CD4-positive, alpha-beta T cell treated with Interleukin-12 subunit alpha and Interleukin-12 subunit beta, for 1 hour (primary cell): ENCODE measurements at regions not wholly inside any gene's neighbourhood (a gene's known extent, or its start where the extent isn't known, plus 50 kb on each side); places are given as distances from the start of the nearest gene placed in this dataset.

Source experiments
- DNase-seq: peaks from one replicate; pipeline ENCODE4 v3.0.0-alpha.2; 2020

DNA sequence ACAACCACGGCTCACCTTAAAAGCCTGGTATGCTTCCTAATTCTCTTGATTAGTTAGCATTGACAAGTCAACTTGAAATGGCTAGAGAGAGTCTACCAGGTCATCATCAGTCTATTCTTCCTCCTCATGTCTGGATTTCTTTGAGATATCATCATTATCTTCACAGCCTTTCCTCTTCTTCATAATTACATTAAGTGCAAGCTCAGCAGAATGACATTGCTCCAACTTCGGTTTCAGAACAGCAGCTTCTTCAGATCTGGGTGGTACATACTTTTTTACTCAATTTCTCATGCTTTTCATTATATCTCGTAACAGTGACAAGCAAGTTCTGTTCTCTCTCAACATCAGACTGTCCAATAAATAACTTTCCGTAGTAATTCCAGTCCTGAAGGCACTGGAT is 337.5 kb upstream of the TENM3 start:
- DNase-seq = no peak

DNA sequence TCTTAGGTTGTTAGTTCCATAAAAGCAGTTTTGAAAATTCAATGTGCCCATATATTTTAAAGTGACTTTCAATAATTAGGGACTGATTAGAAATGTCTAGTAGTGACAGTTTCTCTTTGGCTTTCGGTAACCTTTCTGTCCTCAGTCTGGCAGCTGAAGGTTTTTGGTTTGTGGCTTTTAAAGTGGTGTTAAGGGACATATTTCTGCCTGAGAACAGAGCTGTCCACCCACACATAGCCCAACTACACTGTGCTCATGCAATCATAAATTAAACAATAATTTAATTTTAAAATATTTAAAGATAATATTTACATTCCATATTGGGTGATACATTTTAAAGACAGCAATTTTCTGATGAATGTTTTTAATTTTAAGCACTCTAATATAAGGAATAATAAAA is 335.0 kb upstream of the TENM3 start:
- no peak for DNase-seq

DNA sequence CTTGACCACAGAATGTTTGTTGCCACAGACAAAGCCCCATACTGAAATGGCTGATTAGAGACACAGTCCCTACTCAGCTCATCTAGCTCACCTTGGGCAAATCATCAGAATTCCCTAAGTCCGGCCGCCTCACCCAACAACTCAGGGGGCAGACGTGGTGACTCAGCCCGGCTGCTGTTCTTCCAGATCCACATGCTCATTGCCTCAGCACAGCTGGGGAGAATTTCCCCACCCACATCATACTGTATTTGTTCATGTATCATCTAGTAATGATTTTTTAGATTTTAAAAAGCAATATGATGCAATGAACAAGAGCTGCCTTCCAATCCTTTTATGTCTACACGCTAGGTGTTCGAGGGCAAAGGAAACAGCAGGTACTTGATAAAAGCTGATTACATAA is 333.8 kb upstream of the TENM3 start:
- DNase-seq = no peak

- DNase-seq = no peak
These were observed 331.8 kb upstream of the TENM3 start for GRCh38 chr4:181911420-181911819.

DNA sequence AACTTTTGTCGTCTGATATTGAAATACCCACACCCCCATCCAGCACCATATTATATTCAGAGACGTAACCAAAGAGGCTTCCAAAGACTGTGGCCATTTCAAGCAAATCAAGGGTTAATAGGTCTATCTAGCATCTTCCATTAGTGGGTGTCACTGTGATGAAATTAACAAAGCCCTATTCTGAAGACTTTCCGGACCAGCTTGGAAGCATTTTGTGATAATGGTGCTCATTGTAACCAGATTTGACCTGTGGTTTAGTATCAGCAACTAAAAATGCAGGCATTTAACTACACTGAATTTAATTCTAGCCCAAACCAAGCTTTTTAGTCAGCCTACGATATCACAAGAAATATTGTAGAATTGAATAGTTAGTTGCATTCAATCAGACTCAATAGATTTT is 309.7 kb upstream of the TENM3 start:
- no peak for DNase-seq

DNA sequence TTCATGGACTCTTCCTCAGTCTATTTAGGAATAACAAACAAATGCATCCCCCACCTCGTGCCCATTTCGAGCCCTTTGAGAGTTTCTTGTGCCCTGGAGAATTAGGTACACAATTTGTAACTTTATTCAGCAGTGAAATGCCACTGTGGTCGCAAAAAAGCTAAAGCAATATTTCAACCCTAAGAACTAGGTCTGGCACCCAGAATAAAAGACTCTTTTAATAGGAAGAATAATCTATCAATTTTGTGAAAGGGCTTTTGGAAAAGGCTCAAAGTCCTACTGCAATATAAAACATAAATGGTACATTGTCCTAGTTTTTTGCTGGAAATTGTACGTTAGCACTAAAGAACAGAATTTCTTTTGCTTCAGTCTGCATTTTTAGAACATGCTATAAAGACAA is 304.6 kb upstream of the TENM3 start:
- DNase-seq = no peak

GRCh38 chr4:181939199-181939945 is 303.8 kb upstream of the TENM3 start:
- no peak for DNase-seq

- no peak for DNase-seq
These were observed 298.7 kb upstream of the TENM3 start for GRCh38 chr4:181944527-181944926.

DNA sequence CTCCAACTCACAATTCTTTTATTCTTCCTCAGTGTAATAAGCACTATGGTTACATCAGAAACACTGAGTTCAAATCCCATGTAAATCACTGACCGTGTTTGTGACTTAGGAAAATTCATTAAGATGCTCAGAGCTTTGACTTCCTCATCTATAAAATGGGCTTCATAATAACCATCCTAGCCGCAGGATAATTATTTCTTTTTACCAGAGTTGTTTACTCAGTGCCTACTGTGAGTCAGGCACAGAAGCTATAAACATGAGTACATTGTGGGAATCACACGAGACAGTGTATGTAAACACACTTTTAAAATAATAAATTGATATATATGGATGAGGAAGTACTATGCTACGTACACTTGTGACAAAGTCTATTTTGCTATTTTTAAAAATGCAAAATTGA is 296.3 kb upstream of the TENM3 start:
- no peak for DNase-seq

- DNase-seq = no peak
These were observed 294.3 kb upstream of the TENM3 start for GRCh38 chr4:181948839-181949382.

DNA sequence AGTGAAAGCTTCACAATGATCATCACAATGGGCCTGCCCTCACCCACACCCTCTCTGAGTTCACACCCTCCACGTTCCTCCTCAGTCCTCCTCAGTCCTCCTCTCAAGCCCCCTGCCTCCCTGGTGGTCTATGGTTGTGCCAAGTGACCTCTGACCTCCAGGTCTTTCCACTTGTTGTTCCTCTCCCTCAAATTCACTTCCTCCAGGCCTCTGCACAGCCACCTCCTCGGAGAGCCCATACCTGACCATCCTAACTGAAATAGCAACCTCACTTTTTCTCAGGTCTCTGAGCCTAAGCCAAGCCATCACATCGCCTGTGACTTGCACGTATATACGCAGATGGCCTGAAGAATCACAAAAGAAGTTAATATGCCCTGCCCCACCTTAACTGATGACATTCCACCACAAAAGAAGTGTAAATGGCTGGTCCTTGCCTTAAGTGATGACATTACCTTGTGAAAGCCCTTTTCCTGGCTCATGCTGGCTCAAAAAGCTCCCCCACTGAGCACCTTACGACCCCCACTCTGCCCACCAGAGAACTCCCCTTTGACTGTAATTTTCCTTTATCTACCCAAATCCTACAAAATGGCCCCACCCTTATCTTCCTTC is 293.4 kb upstream of the TENM3 start:
- no peak for DNase-seq

GRCh38 chr4:181950372-181951127 is 292.7 kb upstream of the TENM3 start:
- DNase-seq = no peak

GRCh38 chr4:181951265-181951664 is 291.9 kb upstream of the TENM3 start:
- DNase-seq = no peak

- DNase-seq = no peak
These were observed 290.7 kb upstream of the TENM3 start for GRCh38 chr4:181952478-181952877.

- no peak for DNase-seq
These were observed 286.7 kb upstream of the TENM3 start for GRCh38 chr4:181956512-181956911.

- no peak for DNase-seq
These were observed 286.1 kb upstream of the TENM3 start for GRCh38 chr4:181957088-181957487.

DNA sequence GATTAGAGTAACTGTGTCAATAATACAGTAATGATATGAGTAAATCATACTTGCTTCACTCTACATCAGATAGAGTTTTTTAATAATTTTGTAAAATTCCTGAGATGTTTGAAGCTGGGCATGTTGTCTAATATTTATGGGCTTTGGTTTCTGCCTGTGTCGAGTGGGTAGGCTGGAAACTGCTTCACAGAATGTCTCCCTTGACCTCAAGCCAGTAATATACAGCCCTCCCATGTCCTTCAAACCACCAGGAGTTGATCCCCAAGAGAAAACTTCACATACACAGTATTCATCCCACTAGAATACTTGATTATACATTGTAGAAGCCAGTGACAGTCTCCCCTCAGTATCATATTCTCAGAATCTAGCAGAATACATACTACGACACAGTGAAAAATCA is 284.8 kb upstream of the TENM3 start:
- DNase-seq = no peak

GRCh38 chr4:181959121-181959520 is 284.1 kb upstream of the TENM3 start:
- DNase-seq = no peak

DNA sequence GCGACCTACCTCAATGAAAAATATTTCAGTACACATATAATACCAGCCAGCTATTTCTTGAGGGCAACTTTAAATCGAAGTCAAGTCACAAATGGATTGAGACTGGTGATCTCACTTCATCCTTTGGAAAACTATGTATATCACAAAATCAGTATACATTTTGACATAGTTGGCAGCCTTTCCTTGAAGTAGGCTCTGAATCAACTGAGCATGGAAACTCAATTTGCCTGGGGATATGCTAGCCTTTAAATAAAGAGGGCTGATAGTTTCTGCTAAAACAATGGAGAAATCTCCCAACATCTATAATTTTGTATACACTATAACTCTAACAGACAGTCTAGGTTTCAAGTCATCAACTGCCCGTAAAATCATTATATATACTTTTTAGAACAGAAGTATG is 282.8 kb upstream of the TENM3 start:
- DNase-seq = no peak

GRCh38 chr4:181962321-181962720 is 280.9 kb upstream of the TENM3 start:
- DNase-seq = no peak

- no peak for DNase-seq
These were observed 278.5 kb upstream of the TENM3 start for GRCh38 chr4:181964731-181965130.

GRCh38 chr4:181966104-181966551 is 277.1 kb upstream of the TENM3 start:
- no peak for DNase-seq

GRCh38 chr4:181967401-181967800 is 275.8 kb upstream of the TENM3 start:
- DNase-seq = no peak

- DNase-seq = no peak
These were observed 274.8 kb upstream of the TENM3 start for GRCh38 chr4:181968371-181968770.
